ENCODE measurements at regions not wholly inside any gene's neighbourhood (a gene's known extent, or its start where the extent isn't known, plus 50 kb on each side); places are given as distances from the start of the nearest gene placed in this dataset.

GRCh38 chr1:119316870-119317416 lies 51.6 kb upstream of the HAO2 start:
- TF ChIP-seq POLR2A (IDR thresholded peaks at IDR 0.05) (no peak), EP300 (IDR thresholded peaks at IDR 0.05) (no peak), CTCF (IDR thresholded peaks at IDR 0.05) (no peak), POLR2AphosphoS5 (IDR thresholded peaks at IDR 0.05) (no peak)
